IMR-90 (cell line): ENCODE measurements at regions not wholly inside any gene's neighbourhood (a gene's known extent, or its start where the extent isn't known, plus 50 kb on each side); places are given as distances from the start of the nearest gene placed in this dataset.

Source experiments
- POLR2A ChIP-seq: IDR thresholded peaks from 2 replicates; pipeline ENCODE4 v1.6.1; 2012; ENCODE audit warnings: mild to moderate bottlenecking, low read depth, low read length
- RCOR1 ChIP-seq: IDR thresholded peaks from 2 replicates; pipeline ENCODE4 v1.6.1; 2012; ENCODE audit warnings: mild to moderate bottlenecking, low read length, improper control_type of control experiment; ENCODE audit not compliant: insufficient replicate concordance

GRCh38 chr10:121231079-121231478 is 367.2 kb downstream of the FGFR2 start:
- TF ChIP-seq POLR2A (no peak), RCOR1 (no peak)
